GM10248 (cell line): ENCODE measurements at regions not wholly inside any gene's neighbourhood (a gene's known extent, or its start where the extent isn't known, plus 50 kb on each side); places are given as distances from the start of the nearest gene placed in this dataset.

Experiments
- CTCF ChIA-PET: fragments of 300-600 bp; sonication (Branson Sonifier 250); formaldehyde crosslinking; extraction: SDS; loops from one replicate; lab custom pipeline; 2021; ENCODE audit warnings: antibody characterized with exemption; lab: Yijun Ruan, JAX
- POLR2A ChIA-PET: fragments of 350-650 bp; sonication (Branson Sonifier 250); formaldehyde crosslinking; extraction: SDS; loops from one replicate; lab custom pipeline; 2020; ENCODE audit warnings: antibody characterized with exemption; lab: Yijun Ruan, JAX
- DNase-seq: peaks from one replicate; pipeline ENCODE4 v3.0.0; 2012; ENCODE audit errors: extremely low spot score
- CTCF ChIP-seq: IDR thresholded peaks from 2 replicates; pipeline ENCODE4 v1.5.1; 2012; ENCODE audit warnings: mild to moderate bottlenecking, low read depth; ENCODE audit errors: extremely low read depth, missing control alignments, control extremely low read depth

- CTCF ChIA-PET = interaction anchor here (1.1 to 1.8 kb wide), 3 partner anchors 10 to 552 kb away, joined by 3 to 7 read pairs (median 3); no protein-coding TSS in a partner anchor
- no peak for TF ChIP-seq CTCF
- POLR2A ChIA-PET = no interaction called here
Observed at GRCh38 chr9:115235221-115235620, 117.3 kb upstream of the TNC start.

GRCh38 chr9:115237385-115237998 lies 119.5 kb upstream of the TNC start:
- ChIA-PET CTCF (interaction anchor here (0.8 to 1.3 kb wide), 3 partner anchors 8 to 27 kb away, joined by 3 read pairs; no protein-coding TSS in a partner anchor), POLR2A (no interaction called here)
- no peak for TF ChIP-seq CTCF
- no peak for DNase-seq

More at GRCh38 chr9:115235221-115235620, 117.3 kb upstream of the TNC start:
- no peak for DNase-seq

- TF ChIP-seq CTCF = no peak
- no peak for DNase-seq
- CTCF ChIA-PET = no interaction called here
- POLR2A ChIA-PET = no interaction called here
Observed at GRCh38 chr9:115240676-115241075, 122.7 kb upstream of the TNC start.

- ChIA-PET CTCF (no interaction called here), POLR2A (no interaction called here)
- TF ChIP-seq CTCF = no peak
- DNase-seq = no peak
Observed at GRCh38 chr9:115241641-115242040, 123.7 kb upstream of the TNC start.

GRCh38 chr9:115249488-115249887 lies 131.5 kb upstream of the TNC start:
- ChIA-PET POLR2A (no interaction called here), CTCF (no interaction called here)
- no peak for TF ChIP-seq CTCF
- no peak for DNase-seq

- POLR2A ChIA-PET = no interaction called here
- TF ChIP-seq CTCF = no peak
- CTCF ChIA-PET = no interaction called here
- DNase-seq = no peak
Observed at GRCh38 chr9:115250621-115251032, 132.7 kb upstream of the TNC start.
